ENCODE measurements at regions not wholly inside any gene's neighbourhood (a gene's known extent, or its start where the extent isn't known, plus 50 kb on each side); places are given as distances from the start of the nearest gene placed in this dataset.

DNA sequence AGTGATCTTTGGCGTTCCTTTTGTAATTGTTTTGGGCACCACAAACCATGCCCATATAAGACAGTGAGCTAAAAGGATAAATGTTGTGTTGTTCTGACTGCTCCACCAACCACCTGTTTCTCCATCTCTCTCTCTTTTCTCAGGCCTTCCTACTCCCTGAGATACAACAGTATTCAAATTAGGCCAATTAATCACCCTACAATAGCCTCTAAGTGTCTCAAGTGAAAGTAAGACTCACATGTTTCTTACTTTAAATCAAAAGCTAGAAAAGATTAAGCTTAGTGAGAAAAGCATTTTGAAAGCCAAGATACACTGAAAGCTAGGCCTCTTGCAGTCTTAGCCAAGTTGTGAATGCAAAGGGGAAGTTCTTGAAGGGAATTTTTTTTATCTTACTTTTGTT, 268.8 kb upstream of the NREP start:
- intact Hi-C loops (cut with micrococcal nuclease; ENCODE audit: unreplicated experiment): no loop called here
- H3K36me3 ChIP-seq (ENCODE audit: control insufficient read depth, insufficient read depth, low read length): no peaks in the 10 kb centered on the region
- no peaks in the 10 kb centered on the region for H3K27me3 ChIP-seq (ENCODE audit: control insufficient read depth, insufficient read depth, low read length)
- H3K9me3 ChIP-seq (ENCODE audit: control insufficient read depth, insufficient read depth, low read depth, low read length): no peaks in the 10 kb centered on the region
- ATAC-seq (no peak), DNase-seq (ENCODE audit: low read depth, low spot score) (no peak)
- POLR2A ChIA-PET: no interaction called here
- H3K4me3 ChIP-seq (ENCODE audit: low read depth in 2 of 2, low read length in 2 of 2): no peak overlapping the region
- H3K4me1 ChIP-seq (ENCODE audit: control insufficient read depth, insufficient read depth, low read length): no peaks in the 10 kb centered on the region
- BruUV-seq (replicated peaks): no TSS peak
- in situ Hi-C loops (cut with HindIII; ENCODE audit: low pct_unique_long_range_greater_than_20kb, low sequenced_read_pairs): no loop called here
- no peak overlapping the region for H3K27ac ChIP-seq (ENCODE audit: low read length)
- no peak for TF ChIP-seq POLR2AphosphoS5 (IDR thresholded peaks at IDR 0.05; ENCODE audit: low read depth, low read length)
- no peak for TF ChIP-seq REST (IDR thresholded peaks at IDR 0.05; ENCODE audit: insufficient read depth in 1 of 2, low read depth in 2 of 2, low read length in 1 of 2)
- TF ChIP-seq CTCF (IDR thresholded peaks at IDR 0.05): no peak
- TF ChIP-seq TCF7L2 (IDR thresholded peaks at IDR 0.05; ENCODE audit: low read depth, low read length): no peak
- no peak for TF ChIP-seq SIN3A (IDR thresholded peaks at IDR 0.05; ENCODE audit: borderline replicate concordance, insufficient read depth, low read depth, low read length)
- CTCF ChIA-PET: no interaction called here

- in situ Hi-C loops (cut with HindIII; ENCODE audit: low pct_unique_long_range_greater_than_20kb, low sequenced_read_pairs): no loop called here
- BruUV-seq (replicated peaks): no TSS peak
- no peak for ATAC-seq
- intact Hi-C loops (cut with micrococcal nuclease; ENCODE audit: unreplicated experiment): no loop called here
- ChIA-PET POLR2A (no interaction called here), CTCF (no interaction called here)
- DNase-seq (ENCODE audit: low read depth, low spot score): no peak
- H3K27ac ChIP-seq (ENCODE audit: low read length): no peak overlapping the region
- H3K9me3 ChIP-seq (ENCODE audit: control insufficient read depth, insufficient read depth, low read depth, low read length): no peaks in the 10 kb centered on the region
- no peak for TF ChIP-seq REST (IDR thresholded peaks at IDR 0.05; ENCODE audit: insufficient read depth in 1 of 2, low read depth in 2 of 2, low read length in 1 of 2)
- no peak for TF ChIP-seq CTCF (IDR thresholded peaks at IDR 0.05)
- no peak for TF ChIP-seq TCF7L2 (IDR thresholded peaks at IDR 0.05; ENCODE audit: low read depth, low read length)
- TF ChIP-seq SIN3A (IDR thresholded peaks at IDR 0.05; ENCODE audit: borderline replicate concordance, insufficient read depth, low read depth, low read length): no peak
- TF ChIP-seq POLR2AphosphoS5 (IDR thresholded peaks at IDR 0.05; ENCODE audit: low read depth, low read length): no peak
- no peaks in the 10 kb centered on the region for H3K36me3 ChIP-seq (ENCODE audit: control insufficient read depth, insufficient read depth, low read length)
- H3K4me1 ChIP-seq (ENCODE audit: control insufficient read depth, insufficient read depth, low read length): no peaks in the 10 kb centered on the region
- H3K4me3 ChIP-seq (ENCODE audit: low read depth in 2 of 2, low read length in 2 of 2): no peak overlapping the region
- no peaks in the 10 kb centered on the region for H3K27me3 ChIP-seq (ENCODE audit: control insufficient read depth, insufficient read depth, low read length)
Observed at GRCh38 chr5:112024769-112025168, 267.8 kb upstream of the NREP start.

Data from Panc1 (cell line).